ENCODE measurements at regions not wholly inside any gene's neighbourhood (a gene's known extent, or its start where the extent isn't known, plus 50 kb on each side); places are given as distances from the start of the nearest gene placed in this dataset.

GRCh38 chr7:156166692-156167416 lies 354.6 kb upstream of the SHH start:
- BruUV-seq (replicated peaks), result no TSS peak
- no peak overlapping the region for H2AFZ ChIP-seq (replicated peaks; ENCODE audit: low read length, poor library complexity)
- WGBS, 2 experiments (ENCODE audit: extremely low coverage in 2 of 2, insufficient read length in 1 of 2), result 71% methylated on average over 3 of the region's 12 CpGs; no CpG with 5 or more reads in 1 of the 2 experiments

More at GRCh38 chr7:156166692-156167416, 354.6 kb upstream of the SHH start:
- no peak overlapping the region for H4K91ac ChIP-seq (ENCODE audit: insufficient read depth, low read depth, low read length)
- intact Hi-C loops (cut with micrococcal nuclease), result no loop called here
- H2BK15ac ChIP-seq (ENCODE audit: low read depth, low read length), result no peak overlapping the region
- in situ Hi-C loops (cut with MboI; ENCODE audit: low sequenced_read_pairs), result no loop called here
- no peak overlapping the region for H3K18ac ChIP-seq (ENCODE audit: low read depth, low read length)
- no peak for TF ChIP-seq RFX5 (IDR thresholded peaks at IDR 0.05; ENCODE audit: low read depth, low read length)
- no peak for TF ChIP-seq SMC3 (IDR thresholded peaks at IDR 0.05; ENCODE audit: low read depth, low read length)
- TF ChIP-seq CEBPB (IDR thresholded peaks at IDR 0.05; ENCODE audit: low read depth, low read length), result no peak
- TF ChIP-seq, protein P1, sequence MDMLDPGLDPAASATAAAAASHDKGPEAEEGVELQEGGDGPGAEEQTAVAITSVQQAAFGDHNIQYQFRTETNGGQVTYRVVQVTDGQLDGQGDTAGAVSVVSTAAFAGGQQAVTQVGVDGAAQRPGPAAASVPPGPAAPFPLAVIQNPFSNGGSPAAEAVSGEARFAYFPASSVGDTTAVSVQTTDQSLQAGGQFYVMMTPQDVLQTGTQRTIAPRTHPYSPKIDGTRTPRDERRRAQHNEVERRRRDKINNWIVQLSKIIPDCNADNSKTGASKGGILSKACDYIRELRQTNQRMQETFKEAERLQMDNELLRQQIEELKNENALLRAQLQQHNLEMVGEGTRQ (IDR thresholded peaks at IDR 0.05; ENCODE audit: low read depth, low read length), result no peak
- no peak for TF ChIP-seq BHLHE40 (IDR thresholded peaks at IDR 0.05; ENCODE audit: low read depth, low read length)
- no peak for TF ChIP-seq RCOR1 (IDR thresholded peaks at IDR 0.05; ENCODE audit: insufficient replicate concordance, low read length)
- TF ChIP-seq, protein P2, sequence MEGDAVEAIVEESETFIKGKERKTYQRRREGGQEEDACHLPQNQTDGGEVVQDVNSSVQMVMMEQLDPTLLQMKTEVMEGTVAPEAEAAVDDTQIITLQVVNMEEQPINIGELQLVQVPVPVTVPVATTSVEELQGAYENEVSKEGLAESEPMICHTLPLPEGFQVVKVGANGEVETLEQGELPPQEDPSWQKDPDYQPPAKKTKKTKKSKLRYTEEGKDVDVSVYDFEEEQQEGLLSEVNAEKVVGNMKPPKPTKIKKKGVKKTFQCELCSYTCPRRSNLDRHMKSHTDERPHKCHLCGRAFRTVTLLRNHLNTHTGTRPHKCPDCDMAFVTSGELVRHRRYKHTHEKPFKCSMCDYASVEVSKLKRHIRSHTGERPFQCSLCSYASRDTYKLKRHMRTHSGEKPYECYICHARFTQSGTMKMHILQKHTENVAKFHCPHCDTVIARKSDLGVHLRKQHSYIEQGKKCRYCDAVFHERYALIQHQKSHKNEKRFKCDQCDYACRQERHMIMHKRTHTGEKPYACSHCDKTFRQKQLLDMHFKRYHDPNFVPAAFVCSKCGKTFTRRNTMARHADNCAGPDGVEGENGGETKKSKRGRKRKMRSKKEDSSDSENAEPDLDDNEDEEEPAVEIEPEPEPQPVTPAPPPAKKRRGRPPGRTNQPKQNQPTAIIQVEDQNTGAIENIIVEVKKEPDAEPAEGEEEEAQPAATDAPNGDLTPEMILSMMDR (conservative IDR thresholded peaks at IDR 0.05; ENCODE audit: low read depth, low read length), result no peak
- no peak for TF ChIP-seq MXI1 (IDR thresholded peaks at IDR 0.05; ENCODE audit: borderline replicate concordance, low read depth, low read length)
- no peak for TF ChIP-seq CHD1 (IDR thresholded peaks at IDR 0.05; ENCODE audit: low read depth, low read length)
- no peak for TF ChIP-seq MAFK (IDR thresholded peaks at IDR 0.05; ENCODE audit: low read depth, low read length)
- TF ChIP-seq POLR2A (IDR thresholded peaks at IDR 0.05; ENCODE audit: low read depth, low read length), result no peak
- no peak for TF ChIP-seq NFE2L2 (IDR thresholded peaks at IDR 0.05; ENCODE audit: low read depth, low read length)
- no peak for TF ChIP-seq MAZ (IDR thresholded peaks at IDR 0.05; ENCODE audit: borderline replicate concordance, low read depth, low read length)
- TF ChIP-seq RAD21 (IDR thresholded peaks at IDR 0.05; ENCODE audit: low read length), result no peak
- TF ChIP-seq, protein P3, sequence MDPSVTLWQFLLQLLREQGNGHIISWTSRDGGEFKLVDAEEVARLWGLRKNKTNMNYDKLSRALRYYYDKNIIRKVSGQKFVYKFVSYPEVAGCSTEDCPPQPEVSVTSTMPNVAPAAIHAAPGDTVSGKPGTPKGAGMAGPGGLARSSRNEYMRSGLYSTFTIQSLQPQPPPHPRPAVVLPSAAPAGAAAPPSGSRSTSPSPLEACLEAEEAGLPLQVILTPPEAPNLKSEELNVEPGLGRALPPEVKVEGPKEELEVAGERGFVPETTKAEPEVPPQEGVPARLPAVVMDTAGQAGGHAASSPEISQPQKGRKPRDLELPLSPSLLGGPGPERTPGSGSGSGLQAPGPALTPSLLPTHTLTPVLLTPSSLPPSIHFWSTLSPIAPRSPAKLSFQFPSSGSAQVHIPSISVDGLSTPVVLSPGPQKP (IDR thresholded peaks at IDR 0.05; ENCODE audit: borderline replicate concordance, low read depth, low read length), result no peak
- TF ChIP-seq FOS (IDR thresholded peaks at IDR 0.05; ENCODE audit: low read depth, low read length), result no peak
- no peak overlapping the region for H4K5ac ChIP-seq (ENCODE audit: low read depth, low read length)
- dilution Hi-C loops (cut with HindIII; ENCODE audit: low sequenced_read_pairs, unreplicated experiment), result no loop called here
- H3K79me1 ChIP-seq (ENCODE audit: low read depth in 1 of 2, low read length in 2 of 2), result no peaks in the 10 kb centered on the region
- no peaks in the 10 kb centered on the region for H3K9me1 ChIP-seq (ENCODE audit: insufficient read depth, low read length)
- no peak for ATAC-seq (ENCODE audit: low read depth)
- H4K8ac ChIP-seq (ENCODE audit: low read depth in 2 of 2, low read length in 2 of 2), result no peak overlapping the region
- no peak overlapping the region for H2BK5ac ChIP-seq (ENCODE audit: low read depth, low read length, poor library complexity, severe bottlenecking)
- ChIA-PET POLR2A (ENCODE audit: unreplicated experiment) (no interaction called here), CTCF (no interaction called here)
- H2AK5ac ChIP-seq (ENCODE audit: low read depth, low read length), result no peak overlapping the region
- peaks cover 29% of the 10 kb centered on the region for H3K9me3 ChIP-seq (ENCODE audit: control insufficient read depth, insufficient read depth, low read length)
- H3K9ac ChIP-seq (ENCODE audit: low read depth, low read length), result no peak overlapping the region
- H2AK9ac ChIP-seq (replicated peaks; ENCODE audit: low read depth, low read length, poor library complexity), result no peak overlapping the region
- no peak overlapping the region for H3K27ac ChIP-seq (ENCODE audit: insufficient read depth, low read length)
- no peak for DNase-seq
- no peak overlapping the region for H3K14ac ChIP-seq (replicated peaks; ENCODE audit: low read depth, low read length)
- no peak overlapping the region for H3K4me2 ChIP-seq (ENCODE audit: low read depth, low read length)
- H3K56ac ChIP-seq (ENCODE audit: extremely low read depth, insufficient read depth, low read length), result no peak overlapping the region
- no peak overlapping the region for H3K23ac ChIP-seq (ENCODE audit: low read depth, low read length)
- no peak overlapping the region for H3K4me3 ChIP-seq (ENCODE audit: insufficient read depth, low read depth, low read length)
- H3K4ac ChIP-seq (ENCODE audit: low read depth, low read length), result no peak overlapping the region
- no peaks in the 10 kb centered on the region for H3K4me1 ChIP-seq (ENCODE audit: control insufficient read depth, insufficient read depth, low read length)
- H2BK20ac ChIP-seq (ENCODE audit: low read depth, low read length), result no peak overlapping the region
- H4K20me1 ChIP-seq (ENCODE audit: insufficient read depth, low read length), result no peaks in the 10 kb centered on the region
- no peaks in the 10 kb centered on the region for H3K36me3 ChIP-seq (ENCODE audit: control insufficient read depth, insufficient read depth, low read length)
- H2BK120ac ChIP-seq (ENCODE audit: low read depth, low read length), result no peak overlapping the region
- no peaks in the 10 kb centered on the region for H3K27me3 ChIP-seq (ENCODE audit: control insufficient read depth, insufficient read depth, low read length)
